ENCODE measurements at regions not wholly inside any gene's neighbourhood (a gene's known extent, or its start where the extent isn't known, plus 50 kb on each side); places are given as distances from the start of the nearest gene placed in this dataset.

DNA sequence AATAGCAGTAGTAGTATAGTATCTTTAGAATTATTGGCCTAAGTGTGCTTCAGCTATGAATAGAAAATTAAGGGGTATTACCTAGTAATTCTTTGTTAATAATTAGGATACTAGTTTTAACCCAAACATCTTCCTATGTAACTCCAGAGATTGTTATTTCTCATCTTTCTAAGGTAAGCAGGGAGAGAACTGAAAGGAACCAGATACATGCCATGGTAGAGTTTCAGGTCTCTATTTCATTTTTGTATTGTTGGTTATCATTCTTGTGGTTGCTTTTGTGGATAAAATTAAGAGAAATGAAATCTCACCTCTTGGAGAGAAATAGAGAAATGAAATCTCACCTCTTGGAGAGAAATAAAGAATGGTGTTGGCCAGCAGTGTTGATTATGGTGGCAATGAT, 597.1 kb upstream of the CT83 start:
- H3K36me3 Mint-ChIP-seq (ENCODE audit: low read depth): no peaks in the 10 kb centered on the region
- no peaks in the 10 kb centered on the region for H3K27me3 Mint-ChIP-seq (ENCODE audit: insufficient read depth)
- H3K4me3 Mint-ChIP-seq: no peak overlapping the region
- TF ChIP-seq, protein P1, sequence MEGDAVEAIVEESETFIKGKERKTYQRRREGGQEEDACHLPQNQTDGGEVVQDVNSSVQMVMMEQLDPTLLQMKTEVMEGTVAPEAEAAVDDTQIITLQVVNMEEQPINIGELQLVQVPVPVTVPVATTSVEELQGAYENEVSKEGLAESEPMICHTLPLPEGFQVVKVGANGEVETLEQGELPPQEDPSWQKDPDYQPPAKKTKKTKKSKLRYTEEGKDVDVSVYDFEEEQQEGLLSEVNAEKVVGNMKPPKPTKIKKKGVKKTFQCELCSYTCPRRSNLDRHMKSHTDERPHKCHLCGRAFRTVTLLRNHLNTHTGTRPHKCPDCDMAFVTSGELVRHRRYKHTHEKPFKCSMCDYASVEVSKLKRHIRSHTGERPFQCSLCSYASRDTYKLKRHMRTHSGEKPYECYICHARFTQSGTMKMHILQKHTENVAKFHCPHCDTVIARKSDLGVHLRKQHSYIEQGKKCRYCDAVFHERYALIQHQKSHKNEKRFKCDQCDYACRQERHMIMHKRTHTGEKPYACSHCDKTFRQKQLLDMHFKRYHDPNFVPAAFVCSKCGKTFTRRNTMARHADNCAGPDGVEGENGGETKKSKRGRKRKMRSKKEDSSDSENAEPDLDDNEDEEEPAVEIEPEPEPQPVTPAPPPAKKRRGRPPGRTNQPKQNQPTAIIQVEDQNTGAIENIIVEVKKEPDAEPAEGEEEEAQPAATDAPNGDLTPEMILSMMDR (IDR thresholded peaks at IDR 0.05): no peak
- H3K4me1 Mint-ChIP-seq (ENCODE audit: low read depth): no peaks in the 10 kb centered on the region
- H3K27ac Mint-ChIP-seq: no peak overlapping the region
- peaks cover 5% of the 10 kb centered on the region; the same call in 1 of the 2 replicates for H3K9me3 Mint-ChIP-seq
- no peak for DNase-seq

GRCh38 chrX:117053260-117053659, 590.5 kb upstream of the CT83 start:
- no peaks in the 10 kb centered on the region for H3K4me1 Mint-ChIP-seq (ENCODE audit: low read depth)
- no peaks in the 10 kb centered on the region for H3K27me3 Mint-ChIP-seq (ENCODE audit: insufficient read depth)
- H3K36me3 Mint-ChIP-seq (ENCODE audit: low read depth): no peaks in the 10 kb centered on the region
- H3K4me3 Mint-ChIP-seq: no peak overlapping the region
- no peak overlapping the region for H3K27ac Mint-ChIP-seq
- peaks cover 10% of the 10 kb centered on the region for H3K9me3 Mint-ChIP-seq
- TF ChIP-seq, protein P1 (IDR thresholded peaks at IDR 0.05): no peak
- no peak for DNase-seq

- Mint-ChIP-seq H3K36me3 (ENCODE audit: low read depth) (no peaks in the 10 kb centered on the region), H3K4me1 (ENCODE audit: low read depth) (no peaks in the 10 kb centered on the region), H3K27me3 (ENCODE audit: insufficient read depth) (no peaks in the 10 kb centered on the region), H3K27ac (no peak overlapping the region), H3K9me3 (no peaks in the 10 kb centered on the region), H3K4me3 (no peak overlapping the region)
- TF ChIP-seq, protein P1 (IDR thresholded peaks at IDR 0.05): no peak
- no peak for DNase-seq
Measured at GRCh38 chrX:117038918-117039440, 576.2 kb upstream of the CT83 start.

DNA sequence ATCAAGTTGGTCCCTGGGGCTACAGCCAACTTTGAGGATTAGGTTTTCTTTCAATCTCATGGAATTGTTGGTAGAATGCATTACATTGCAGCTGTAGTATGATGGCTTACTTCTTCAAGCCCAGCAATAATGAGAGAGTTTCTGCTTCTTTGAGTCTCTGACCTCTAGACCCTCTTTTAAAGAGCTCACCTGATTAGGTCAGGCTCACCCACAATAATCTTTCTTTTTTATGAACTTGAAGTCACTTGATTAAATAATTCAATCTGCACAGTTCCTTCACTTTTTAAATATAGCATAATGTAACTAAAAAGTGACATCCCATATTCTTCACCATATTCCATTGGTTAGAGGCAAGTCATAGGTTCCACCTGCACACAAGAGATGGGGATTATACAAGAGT, 547.5 kb upstream of the CT83 start:
- Mint-ChIP-seq H3K27me3 (ENCODE audit: insufficient read depth) (no peaks in the 10 kb centered on the region), H3K4me3 (no peak overlapping the region), H3K36me3 (ENCODE audit: low read depth) (no peaks in the 10 kb centered on the region), H3K9me3 (no peaks in the 10 kb centered on the region), H3K4me1 (ENCODE audit: low read depth) (no peaks in the 10 kb centered on the region), H3K27ac (no peak overlapping the region)
- TF ChIP-seq, protein P1 (IDR thresholded peaks at IDR 0.05): no peak
- DNase-seq: no peak

DNA sequence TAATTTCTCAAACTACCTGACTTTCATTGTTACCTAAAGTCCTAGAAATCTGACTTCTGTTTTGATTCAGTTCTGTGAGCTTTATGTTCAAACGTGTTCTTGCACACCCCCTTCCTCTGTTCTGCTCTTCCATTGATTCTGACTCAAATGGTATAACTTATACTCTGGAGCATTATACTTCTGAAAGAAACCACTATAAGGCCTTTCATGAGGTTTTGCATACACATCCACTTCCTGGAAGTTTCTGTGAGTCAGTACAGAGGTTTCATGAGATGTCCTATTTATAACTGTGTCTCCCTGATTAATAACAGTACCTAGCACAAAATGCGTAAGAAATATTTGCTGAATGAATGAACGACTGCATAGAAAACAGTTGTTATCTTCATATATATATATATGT, 540.2 kb upstream of the CT83 start:
- Mint-ChIP-seq H3K4me3 (no peak overlapping the region), H3K36me3 (ENCODE audit: low read depth) (no peaks in the 10 kb centered on the region), H3K27me3 (ENCODE audit: insufficient read depth) (no peaks in the 10 kb centered on the region), H3K9me3 (no peaks in the 10 kb centered on the region), H3K4me1 (ENCODE audit: low read depth) (no peaks in the 10 kb centered on the region), H3K27ac (no peak overlapping the region)
- no peak for DNase-seq
- TF ChIP-seq, protein P1 (IDR thresholded peaks at IDR 0.05): no peak

DNA sequence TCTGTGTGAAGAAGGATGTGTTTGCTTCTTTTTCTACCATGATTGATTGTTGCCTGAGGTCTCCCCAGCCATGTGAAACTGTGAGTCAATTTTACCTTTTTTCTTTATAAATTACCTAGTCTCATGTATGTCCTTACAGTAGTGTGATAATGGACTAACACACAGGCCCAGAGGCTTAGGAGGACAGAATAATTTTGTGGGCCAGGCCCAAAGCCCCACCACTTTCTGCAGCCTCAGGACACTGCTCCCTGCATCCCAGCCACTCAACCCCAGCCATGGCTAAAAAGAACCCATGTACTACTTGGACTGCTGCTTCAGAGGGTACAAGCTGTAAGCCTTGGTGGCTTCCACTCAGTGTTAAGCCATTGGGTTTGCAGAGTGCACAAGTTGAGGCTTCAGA, 512.7 kb upstream of the CT83 start:
- H3K36me3 Mint-ChIP-seq (ENCODE audit: low read depth): no peaks in the 10 kb centered on the region
- TF ChIP-seq, protein P1 (IDR thresholded peaks at IDR 0.05): no peak
- no peak overlapping the region for H3K27ac Mint-ChIP-seq
- no peaks in the 10 kb centered on the region for H3K9me3 Mint-ChIP-seq
- peaks cover 2% of the 10 kb centered on the region; the same call in 1 of the 2 replicates for H3K27me3 Mint-ChIP-seq (ENCODE audit: insufficient read depth)
- H3K4me3 Mint-ChIP-seq: no peak overlapping the region
- no peak for DNase-seq
- no peaks in the 10 kb centered on the region for H3K4me1 Mint-ChIP-seq (ENCODE audit: low read depth)
